HL-60 (cell line): ENCODE measurements at regions not wholly inside any gene's neighbourhood (a gene's known extent, or its start where the extent isn't known, plus 50 kb on each side); places are given as distances from the start of the nearest gene placed in this dataset.

Source experiments
- CTCF ChIP-seq: IDR thresholded peaks from one replicate; pipeline ENCODE4 v1.5.1; 2011; ENCODE audit warnings: low read length, control low read depth, inconsistent platforms; ENCODE audit not compliant: insufficient read depth
- POLR2AphosphoS5 ChIP-seq: IDR thresholded peaks from 2 replicates; pipeline ENCODE4 v1.6.1; 2012; ENCODE audit warnings: low read depth
- REST ChIP-seq: IDR thresholded peaks from 2 replicates; pipeline ENCODE4 v1.6.1; 2012; ENCODE audit warnings: low read depth; ENCODE audit not compliant: insufficient replicate concordance

- TF ChIP-seq CTCF: no peak
- TF ChIP-seq POLR2AphosphoS5: no peak
- TF ChIP-seq REST: no peak
These were observed 128.9 kb downstream of the CCT6B start for GRCh38 chr17:34832376-34832775.
